GM18517 (cell line): ENCODE measurements at regions not wholly inside any gene's neighbourhood (a gene's known extent, or its start where the extent isn't known, plus 50 kb on each side); places are given as distances from the start of the nearest gene placed in this dataset.
"Not testable (repeated sequence)": the region's sequence is repeated elsewhere in the genome, so short reads cannot be mapped to it uniquely, and the experiment has no call there.

Experiments
- ATAC-seq: cut with Tn5 transposase; IDR thresholded peaks from one replicate; pipeline ENCODE4 v1.9.1; 2021; ENCODE audit warnings: mild to moderate bottlenecking, moderate library complexity; ENCODE audit not compliant: unreplicated experiment

DNA sequence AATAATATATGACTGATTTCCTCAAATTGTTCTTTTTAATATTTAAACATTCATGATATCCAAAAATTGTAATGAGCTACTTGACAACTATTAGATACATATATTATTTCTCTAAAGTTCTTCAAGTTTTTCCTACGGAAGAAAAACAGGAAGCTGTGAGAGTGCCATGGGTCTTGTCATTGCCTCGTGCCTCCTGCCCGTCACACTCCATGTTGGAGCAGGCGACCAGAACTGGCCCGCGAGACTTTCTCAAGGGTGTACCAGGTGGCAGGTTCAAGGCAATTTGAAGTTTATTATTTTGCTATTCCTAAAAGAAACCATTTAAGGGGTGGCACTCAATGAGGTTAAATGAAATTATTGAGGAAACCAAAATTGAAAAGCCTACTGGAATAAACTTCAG, 337.2 kb downstream of the HACE1 start:
- no peak for ATAC-seq

DNA sequence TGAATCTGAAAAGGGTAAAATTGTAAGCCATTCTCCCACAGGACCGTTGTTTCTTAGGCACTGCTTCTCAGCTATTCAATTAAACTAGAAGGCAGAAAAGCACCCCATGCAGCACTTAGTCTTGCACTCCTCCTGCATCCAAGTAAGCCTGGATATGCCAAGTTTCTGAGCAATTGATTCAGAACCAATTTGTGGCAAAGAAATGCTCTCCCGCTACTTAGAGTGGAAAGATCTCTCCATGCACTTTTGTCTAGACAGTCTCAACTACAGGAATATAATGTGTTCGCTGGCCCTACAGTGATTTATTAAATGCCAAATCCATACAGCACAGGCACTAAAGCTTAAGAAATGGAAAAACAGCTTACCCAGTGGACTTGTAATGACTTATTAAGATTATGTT, 338.5 kb downstream of the HACE1 start:
- no peak for ATAC-seq

DNA sequence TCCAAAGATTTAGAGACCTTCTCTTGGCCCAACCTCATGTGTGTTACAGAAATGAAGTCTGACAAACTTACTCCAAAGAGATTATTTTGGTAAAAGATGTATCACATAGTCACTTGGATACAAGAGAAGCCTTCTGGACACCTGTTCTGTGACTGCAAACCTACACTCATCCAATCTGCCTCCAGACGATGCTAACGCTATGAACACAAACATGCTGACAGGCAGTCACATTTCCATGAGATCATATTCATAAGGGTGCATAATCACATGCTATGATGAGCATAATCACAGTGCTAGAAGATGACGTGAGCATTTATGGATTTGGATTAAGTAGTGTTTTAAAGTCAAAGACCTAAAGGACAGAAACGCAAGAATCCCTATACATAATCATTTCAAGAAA, 340.2 kb downstream of the HACE1 start:
- no peak for ATAC-seq

DNA sequence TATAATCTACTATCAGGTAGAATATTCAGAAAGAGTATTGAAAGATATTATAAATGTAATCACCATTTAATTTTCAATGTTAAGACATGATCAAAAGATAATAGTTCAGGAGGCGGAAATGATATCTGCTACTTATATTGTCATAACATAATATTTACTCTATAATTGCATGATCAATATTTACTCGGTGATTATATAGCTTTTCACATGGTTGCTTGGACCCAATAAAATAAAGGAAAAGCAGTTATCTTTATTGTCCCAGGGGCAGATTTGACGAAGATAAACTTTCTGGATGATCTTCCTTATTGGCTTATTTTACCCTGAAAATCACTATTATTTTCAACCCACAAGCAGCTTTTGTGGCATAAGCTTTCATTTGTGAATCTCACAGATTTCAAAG, 350.4 kb downstream of the HACE1 start:
- ATAC-seq = no peak

- no peak for ATAC-seq
Observed at GRCh38 chr6:104506429-104506828, 353.3 kb downstream of the HACE1 start.

DNA sequence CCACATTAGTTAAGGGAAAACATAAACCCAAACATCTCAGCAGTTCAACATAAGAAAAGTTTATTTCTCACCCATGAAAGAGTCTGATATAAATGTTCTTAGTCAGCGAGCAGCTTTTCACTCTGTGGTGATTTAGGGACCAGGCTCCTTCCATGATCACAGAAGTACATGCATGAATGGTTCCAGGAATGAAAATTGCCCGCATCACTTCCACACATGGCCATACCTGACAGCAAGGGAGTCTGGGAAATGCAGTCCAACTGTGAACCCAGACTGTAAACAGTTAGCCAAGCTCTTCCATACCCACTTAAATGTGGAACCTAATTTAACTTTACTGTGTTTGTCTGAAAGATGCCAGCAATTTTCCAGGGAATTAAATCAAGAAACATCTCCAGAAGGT, 353.9 kb downstream of the HACE1 start:
- ATAC-seq = no peak

- ATAC-seq = no peak
Observed at GRCh38 chr6:104500265-104500664, 359.5 kb downstream of the HACE1 start.

- no peak for ATAC-seq
Observed at GRCh38 chr6:104486035-104486434, 373.7 kb downstream of the HACE1 start.

- ATAC-seq = no peak
Observed at GRCh38 chr6:104484626-104485025, 375.1 kb downstream of the HACE1 start.

DNA sequence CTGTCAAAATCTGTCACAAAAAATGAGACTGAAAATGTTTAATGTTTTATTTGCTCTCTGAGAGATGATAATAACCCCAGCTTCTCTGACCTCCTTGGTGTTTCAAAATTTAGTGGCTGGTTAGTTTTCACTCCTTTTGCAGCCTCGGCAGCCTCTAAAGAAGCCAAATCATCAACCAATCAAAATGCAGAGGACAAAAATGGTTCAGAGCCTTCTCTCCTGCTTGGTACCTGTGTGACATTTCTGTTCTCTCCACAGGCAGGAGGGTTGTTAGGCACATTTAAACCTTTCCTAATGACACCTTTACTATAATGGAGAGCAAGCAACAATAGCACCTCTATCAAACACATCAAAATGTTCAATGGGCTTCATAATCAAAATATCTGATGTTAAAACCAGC, 375.5 kb downstream of the HACE1 start:
- ATAC-seq = no peak

GRCh38 chr6:104483225-104483834, 376.4 kb downstream of the HACE1 start:
- ATAC-seq = no peak

DNA sequence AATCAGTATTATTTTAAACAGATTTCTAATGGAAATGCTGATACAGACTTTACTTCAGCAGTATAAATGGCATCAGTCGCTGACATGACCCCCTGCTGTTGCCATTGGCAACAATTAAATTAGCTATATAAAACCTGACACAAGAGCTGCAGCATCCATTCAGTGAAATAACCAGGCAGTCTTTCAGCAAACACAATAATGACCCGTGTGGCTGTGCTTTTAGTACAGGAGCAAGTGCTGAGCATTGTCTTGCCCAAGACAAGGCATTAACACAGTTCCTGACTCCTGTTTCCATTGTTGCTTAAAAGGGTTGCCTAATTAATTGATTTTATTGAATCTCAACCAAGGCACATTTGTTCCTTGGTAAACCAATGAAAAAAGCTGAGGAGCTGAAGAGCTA, 382.1 kb downstream of the HACE1 start:
- no peak for ATAC-seq

DNA sequence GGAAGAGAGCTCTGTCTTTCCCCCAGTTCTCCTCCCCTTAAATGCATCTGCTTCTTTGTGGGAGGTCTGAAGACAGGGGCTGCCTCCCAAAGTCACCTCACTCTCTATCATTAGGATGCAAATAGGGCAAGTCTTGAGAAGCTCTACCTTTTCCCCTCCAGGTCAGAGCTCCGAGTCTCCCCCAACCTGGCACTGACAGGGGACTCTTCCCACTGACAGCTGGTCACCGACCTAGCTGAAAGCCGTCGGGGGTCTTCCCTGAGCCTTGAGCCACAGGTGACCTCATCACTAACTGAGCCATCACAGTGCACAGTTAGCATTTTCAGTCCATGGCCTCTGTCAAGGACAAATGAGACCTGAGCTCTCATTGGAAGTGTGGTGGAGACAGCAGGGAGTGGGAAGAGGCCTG, 386.7 kb downstream of the HACE1 start:
- ATAC-seq = no peak

- ATAC-seq = no peak
Observed at GRCh38 chr6:104472021-104472901, 387.5 kb downstream of the HACE1 start.

DNA sequence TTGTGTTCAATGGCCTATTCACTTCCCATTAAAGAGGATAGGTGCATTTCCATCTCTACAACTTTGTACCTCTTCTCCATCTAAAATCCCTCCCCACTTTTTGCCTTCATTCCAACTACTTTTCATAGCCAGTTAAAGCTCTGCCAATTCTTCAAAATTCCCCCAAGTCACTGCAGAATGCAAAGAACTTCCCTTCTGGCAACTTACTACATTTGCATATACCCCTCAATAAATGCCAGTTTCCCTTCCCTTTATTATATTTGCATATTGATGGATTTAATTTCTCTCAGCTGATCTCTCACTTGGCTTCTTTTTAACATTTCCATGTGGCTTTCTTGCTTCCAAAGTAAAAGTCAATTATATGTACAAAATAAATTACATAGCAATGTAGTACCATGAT, 393.4 kb downstream of the HACE1 start:
- no peak for ATAC-seq

- ATAC-seq = no peak
Observed at GRCh38 chr6:104462811-104463599, 396.7 kb downstream of the HACE1 start.

DNA sequence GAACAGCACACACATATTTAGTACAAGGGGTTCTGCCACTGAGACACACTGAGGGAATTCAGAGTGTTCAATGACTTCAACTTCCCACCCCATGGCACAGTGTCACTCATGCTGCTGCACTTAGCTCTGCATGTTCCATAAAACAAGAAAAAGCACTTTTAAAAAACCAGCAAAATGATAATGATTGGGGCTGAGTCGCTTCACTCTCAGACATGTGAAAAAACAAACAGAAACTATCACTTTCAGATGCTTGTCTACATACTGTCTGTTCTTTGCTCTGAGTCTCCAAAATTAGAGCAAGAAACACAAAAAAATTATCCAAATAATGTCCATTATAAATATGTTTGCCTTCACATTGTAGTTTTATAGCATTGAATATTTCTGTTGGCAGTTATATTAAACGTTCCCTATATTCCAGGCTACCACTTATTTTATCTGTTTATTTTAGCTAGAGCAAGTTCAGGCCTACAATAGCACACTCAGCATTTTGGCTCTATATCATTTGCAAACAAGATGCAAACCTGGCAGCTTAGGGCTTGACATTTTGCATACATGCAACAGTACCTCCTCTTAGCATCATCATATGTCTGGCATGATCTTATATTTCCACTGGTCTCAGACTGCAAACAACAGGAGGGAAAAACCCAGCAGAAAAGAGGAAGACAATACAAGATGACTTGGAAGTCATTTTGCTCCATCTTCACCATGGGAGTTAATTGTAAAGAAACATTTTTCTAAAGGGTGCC, 398.8 kb downstream of the HACE1 start:
- no peak for ATAC-seq

- no peak for ATAC-seq
Observed at GRCh38 chr6:104459543-104459942, 400.2 kb downstream of the HACE1 start.

DNA sequence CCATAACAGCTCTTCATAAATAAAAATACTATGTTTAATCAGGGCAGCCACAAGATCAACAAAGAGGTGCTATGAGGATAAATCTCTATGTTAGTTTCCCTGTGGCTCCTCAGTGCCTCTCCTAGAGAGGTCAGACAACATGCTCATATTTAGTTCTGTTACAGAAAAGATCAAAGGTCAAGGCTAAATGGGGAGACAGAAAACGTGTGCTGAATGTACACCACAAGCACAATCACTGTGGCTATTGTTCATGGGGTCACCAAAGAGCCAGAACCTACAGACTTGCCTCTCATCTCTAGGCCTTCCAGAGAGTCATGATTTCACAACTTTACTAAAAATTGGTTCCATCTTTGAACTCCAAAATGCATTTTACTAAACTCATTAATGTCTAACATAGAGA, 409.8 kb downstream of the HACE1 start:
- no peak for ATAC-seq

GRCh38 chr6:104446101-104447080, 413.3 kb downstream of the HACE1 start:
- not testable (repeated sequence) for ATAC-seq
